ENCODE measurements at regions not wholly inside any gene's neighbourhood (a gene's known extent, or its start where the extent isn't known, plus 50 kb on each side); places are given as distances from the start of the nearest gene placed in this dataset.
A peak's percentile ranks its signal among the peaks of the same experiment; 100 is the strongest.

GRCh38 chr12:94777936-94778335 is 127.6 kb upstream of the TMCC3 start:
- no peak for DNase-seq

- no peak for DNase-seq
These were observed 125.4 kb upstream of the TMCC3 start for GRCh38 chr12:94775710-94776109.

DNA sequence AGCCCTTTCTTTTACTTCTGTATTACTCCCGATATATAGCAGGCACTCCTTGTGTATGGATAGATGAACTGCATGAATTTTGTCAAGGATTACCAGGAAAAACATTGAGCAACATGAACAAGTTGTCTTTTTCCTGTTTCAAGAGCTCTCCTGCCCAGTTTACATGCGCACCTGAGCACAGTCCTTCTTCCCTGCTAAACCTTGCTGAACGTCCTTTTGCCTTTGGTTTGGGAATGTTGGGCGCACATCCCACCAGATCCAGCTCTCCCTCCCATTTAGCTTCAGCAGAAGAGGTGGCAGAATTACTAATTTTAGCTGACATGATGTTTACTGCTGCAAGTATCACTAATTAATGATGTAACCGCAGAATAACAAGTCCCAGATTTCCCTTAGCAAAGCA is 121.4 kb upstream of the TMCC3 start:
- DNase-seq: no peak

DNA sequence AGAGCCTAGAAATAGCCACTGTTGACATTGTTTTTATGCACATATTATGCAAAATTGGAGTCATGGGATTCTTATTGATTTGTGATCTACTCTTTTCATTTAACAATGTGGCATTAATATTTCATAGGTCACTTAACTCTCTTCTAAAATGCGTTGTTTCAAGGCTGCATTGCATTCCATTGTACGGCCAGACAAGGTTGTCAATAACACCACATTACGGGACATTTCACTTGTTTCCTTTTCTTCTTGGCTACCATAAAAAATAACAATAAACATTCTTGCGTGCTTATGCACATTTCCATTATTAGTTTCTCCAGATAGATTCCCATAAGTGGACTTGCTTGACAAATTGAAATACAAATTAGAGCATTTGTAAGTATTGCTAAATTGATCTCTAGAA is 120.8 kb upstream of the TMCC3 start:
- DNase-seq: no peak

GRCh38 chr12:94770791-94771190 is 120.4 kb upstream of the TMCC3 start:
- no peak for DNase-seq

DNA sequence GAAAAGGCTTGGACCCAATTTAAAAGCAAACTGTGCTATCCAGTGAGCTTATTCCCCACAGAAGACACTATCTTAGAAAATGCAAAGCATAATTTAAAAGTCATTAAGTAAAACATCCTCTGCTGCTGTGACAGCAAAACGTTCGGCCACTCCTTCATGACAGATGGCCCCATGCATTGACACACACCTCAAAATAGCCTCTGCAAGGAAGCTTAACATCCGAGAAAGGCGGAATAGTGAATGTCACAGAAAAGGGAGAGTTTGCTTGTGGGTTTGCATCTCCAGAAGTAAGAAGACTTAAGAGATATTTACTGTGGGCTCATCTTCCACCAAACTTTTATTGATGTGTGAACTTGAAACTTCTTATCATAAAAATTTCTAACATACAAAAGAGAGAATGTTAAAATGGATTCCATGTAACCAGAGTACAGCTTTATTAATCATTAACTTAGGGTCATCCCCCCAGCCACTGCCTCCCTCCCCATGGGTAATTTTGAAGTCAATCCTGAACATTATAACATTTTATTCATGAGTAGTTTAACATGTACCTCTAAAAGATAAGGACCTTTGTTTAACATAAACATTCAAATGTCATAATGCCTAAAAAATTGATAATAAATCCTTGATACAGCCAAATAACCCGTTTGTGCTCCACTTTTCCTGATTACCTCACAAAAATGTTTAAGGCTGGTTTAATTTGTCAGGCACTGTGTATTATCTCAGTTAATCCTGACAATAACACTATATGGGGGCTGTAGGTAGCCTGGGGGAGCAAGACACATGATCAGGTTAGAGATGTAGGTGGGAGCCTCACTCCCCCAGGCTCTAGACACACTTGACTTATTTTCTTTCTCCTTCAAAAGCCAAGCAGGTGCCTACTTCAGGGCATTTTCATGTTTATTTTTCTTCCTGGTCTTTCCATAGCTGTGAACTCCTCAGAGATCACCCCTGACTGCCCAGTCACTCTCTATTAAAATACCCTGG is 119.7 kb upstream of the TMCC3 start:
- no peak for DNase-seq

DNA sequence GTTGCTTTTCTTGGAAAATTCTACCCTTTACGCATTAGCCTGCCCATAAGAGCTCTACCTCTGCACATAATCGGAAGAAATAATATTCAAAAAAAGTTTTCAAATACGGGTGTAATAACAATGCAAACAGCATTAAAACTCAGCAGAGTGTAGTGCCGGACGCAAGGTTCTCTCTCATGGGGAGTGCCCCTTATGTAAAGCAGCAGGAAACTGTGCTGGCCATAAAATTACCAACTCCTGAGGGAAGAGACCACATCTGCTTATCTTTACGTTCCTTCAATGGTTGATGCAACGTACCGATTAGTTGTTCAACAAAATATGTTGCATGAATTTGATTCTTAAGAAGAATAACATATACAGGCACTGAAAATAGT is 118.7 kb upstream of the TMCC3 start:
- no peak for DNase-seq

DNA sequence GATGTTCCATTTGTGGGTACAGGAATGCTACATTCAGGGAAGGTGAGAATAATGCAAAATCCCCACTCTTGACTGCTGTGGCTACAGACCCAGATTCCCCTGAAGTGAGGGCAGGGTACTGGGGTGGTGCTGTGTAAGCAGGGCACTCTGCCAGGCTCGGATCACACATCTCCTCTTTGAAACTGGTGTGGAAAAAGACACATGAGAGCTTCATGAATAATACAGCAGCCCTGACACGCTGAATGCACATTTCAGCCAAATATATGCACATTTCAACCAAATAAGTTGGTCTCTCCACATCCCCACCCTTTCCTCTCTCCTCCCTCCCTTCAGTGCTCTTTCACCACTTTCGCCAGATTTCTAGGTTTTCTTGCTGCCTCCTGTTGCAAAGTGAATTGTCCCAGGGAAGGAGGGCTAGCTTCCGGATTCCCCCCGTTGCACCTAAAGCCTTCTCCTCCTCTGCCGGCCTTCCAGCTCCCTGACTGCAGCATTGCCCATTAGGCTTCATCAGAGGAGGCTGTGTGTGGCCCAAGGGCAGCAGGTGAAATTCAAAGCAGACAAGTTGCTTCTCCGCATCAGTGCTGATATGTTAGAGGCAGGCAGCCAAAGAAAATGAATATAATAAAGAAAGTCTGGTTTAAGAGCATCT is 118.2 kb upstream of the TMCC3 start:
- DNase-seq: no peak

- no peak for DNase-seq
These were observed 117.6 kb upstream of the TMCC3 start for GRCh38 chr12:94767956-94768355.

DNA sequence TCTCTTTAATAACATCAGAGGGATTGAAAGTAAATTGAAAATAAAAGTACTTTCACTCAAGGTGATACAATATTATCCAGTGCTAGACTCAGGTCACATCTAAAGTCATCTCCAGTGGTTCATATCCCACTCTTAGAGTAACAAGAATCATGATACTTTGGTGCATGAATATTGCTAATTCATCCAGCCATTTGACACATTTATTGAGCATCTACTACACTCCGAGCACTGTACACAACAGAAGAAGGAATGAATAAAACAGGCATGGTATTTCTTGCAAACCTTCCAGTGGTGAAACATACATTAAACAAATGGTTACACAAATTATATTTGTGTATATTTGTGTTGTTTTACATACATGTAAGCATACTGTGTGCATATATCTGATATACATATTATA is 116.0 kb upstream of the TMCC3 start:
- no peak for DNase-seq

GRCh38 chr12:94763462-94763861 is 113.1 kb upstream of the TMCC3 start:
- no peak for DNase-seq

- no peak for DNase-seq
These were observed 112.6 kb upstream of the TMCC3 start for GRCh38 chr12:94762943-94763342.

- DNase-seq: no peak
These were observed 112.0 kb upstream of the TMCC3 start for GRCh38 chr12:94762259-94762942.

GRCh38 chr12:94761559-94761958 is 111.2 kb upstream of the TMCC3 start:
- DNase-seq: peak; percentile 15

DNA sequence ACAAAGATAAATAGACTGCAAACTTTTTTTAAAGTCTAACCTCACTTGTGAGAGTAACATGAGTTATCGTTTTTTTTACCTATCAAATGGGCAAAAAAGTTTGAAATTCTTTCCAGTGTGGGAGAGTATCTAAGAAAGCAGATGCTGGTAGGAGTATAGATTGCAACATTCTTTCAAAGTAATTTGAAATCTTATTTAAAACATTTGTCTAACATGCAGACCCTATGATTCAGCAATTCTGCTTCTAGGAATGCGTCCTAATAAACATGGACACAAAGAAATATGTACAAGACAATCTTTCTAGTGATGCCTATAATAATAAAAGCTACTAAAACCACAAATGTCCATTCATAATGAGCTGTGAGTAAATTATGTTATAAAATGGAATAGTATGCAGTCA is 110.4 kb upstream of the TMCC3 start:
- no peak for DNase-seq

GRCh38 chr12:94756789-94757188 is 106.4 kb upstream of the TMCC3 start:
- DNase-seq: no peak

- no peak for DNase-seq
These were observed 105.2 kb upstream of the TMCC3 start for GRCh38 chr12:94755598-94755997.

DNA sequence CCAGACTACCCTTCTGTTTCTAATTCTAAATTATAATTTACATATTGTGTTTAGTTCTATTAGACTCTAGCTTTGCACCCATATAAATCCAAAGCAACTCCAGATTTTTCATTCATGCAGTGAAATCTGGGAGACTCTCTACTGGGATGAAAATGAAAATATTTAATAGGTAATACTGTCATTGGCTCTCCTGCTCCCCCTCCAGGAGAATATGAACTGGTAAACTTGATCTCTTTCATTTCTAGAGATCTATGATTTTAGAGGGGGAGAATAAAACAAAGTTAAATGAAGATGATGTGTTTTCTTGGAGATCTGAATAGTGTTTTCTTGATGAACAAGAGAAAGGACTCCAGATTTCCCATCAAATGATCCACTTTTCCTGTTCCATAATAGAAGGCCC is 104.3 kb upstream of the TMCC3 start:
- no peak for DNase-seq

GRCh38 chr12:94753036-94753679 is 102.8 kb upstream of the TMCC3 start:
- no peak for DNase-seq

GRCh38 chr12:94750864-94751263 is 100.5 kb upstream of the TMCC3 start:
- DNase-seq: no peak

DNA sequence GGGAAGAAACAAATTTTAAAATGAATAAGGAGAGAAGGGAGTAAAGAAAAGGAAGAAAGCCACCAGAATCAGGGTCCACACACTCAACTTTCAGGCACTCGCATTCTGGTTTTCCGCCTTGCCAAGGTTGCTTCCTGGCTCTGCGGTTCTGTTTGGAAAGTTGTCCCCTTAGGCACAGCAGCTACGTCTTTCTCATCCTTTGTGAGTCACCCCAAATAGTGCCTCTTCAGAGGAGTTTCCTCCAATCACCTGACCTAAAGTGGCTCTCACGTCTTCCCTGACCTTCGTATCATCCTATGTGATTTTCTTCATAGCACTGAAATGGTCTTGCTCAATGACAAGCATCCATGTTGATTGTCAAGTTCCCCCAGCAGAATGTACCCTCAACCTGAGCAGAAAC is 99.5 kb upstream of the TMCC3 start:
- no peak for DNase-seq

- DNase-seq: no peak
These were observed 99.1 kb upstream of the TMCC3 start for GRCh38 chr12:94749455-94749854.

GRCh38 chr12:94748726-94749421 is 98.5 kb upstream of the TMCC3 start:
- DNase-seq: no peak
